ENCODE measurements at regions not wholly inside any gene's neighbourhood (a gene's known extent, or its start where the extent isn't known, plus 50 kb on each side); places are given as distances from the start of the nearest gene placed in this dataset.
"Not testable (repeated sequence)": the region's sequence is repeated elsewhere in the genome, so short reads cannot be mapped to it uniquely, and the experiment has no call there.

GRCh38 chr1:184836934-184837895 lies 82.6 kb upstream of the EDEM3 start:
- WGBS, 5 donors: 38 to 45% (median 43%) methylated on average over 6 of the region's 6 CpGs
- Histone ChIP-seq H3K4me3 (no peak overlapping the region), H3K27me3 (no peaks in the 10 kb centered on the region), H3K36me3 (no peaks in the 10 kb centered on the region), H3K9me3 (no peaks in the 10 kb centered on the region), H3K4me1 (peaks cover 25 to 40% (median 32%) of the 10 kb centered on the region in 4 donors), H3K27ac (peak overlapping the region; percentile 71 to 83 (median 73))
- intact Hi-C loops (cut with DNase I; ENCODE audit: low total_unique reads): no loop called here
- TF ChIP-seq POLR2AphosphoS5 (IDR thresholded peaks at IDR 0.05): no peak
- TF ChIP-seq EP300 (IDR thresholded peaks at IDR 0.05): no peak
- TF ChIP-seq POLR2A (IDR thresholded peaks at IDR 0.05): no peak
- no peak for TF ChIP-seq CTCF (IDR thresholded peaks at IDR 0.05)
- DNase-seq: peak; percentile 32 to 71

GRCh38 chr1:184836141-184836540 lies 81.5 kb upstream of the EDEM3 start:
- H3K27ac ChIP-seq: peak overlapping the region in 4 of 5 donors; percentile 22 to 83 (median 72)
- intact Hi-C loops (cut with DNase I; ENCODE audit: low total_unique reads): no loop called here
- WGBS, 5 donors: 69 to 83% (median 81%) methylated on average over 1 of the region's 1 CpG

GRCh38 chr1:184833994-184834393 lies 79.3 kb upstream of the EDEM3 start:
- H3K27me3 ChIP-seq; H3K4me3 ChIP-seq; H3K9me3 ChIP-seq; DNase-seq; intact Hi-C loops (cut with DNase I; ENCODE audit: low total_unique reads); H3K27ac ChIP-seq: not testable (repeated sequence)
- H3K4me1 ChIP-seq: peaks cover 21 to 33% (median 28%) of the 10 kb centered on the region in 4 donors
- peaks cover 7 to 22% (median 15%) of the 10 kb centered on the region in 4 donors for H3K36me3 ChIP-seq

More at GRCh38 chr1:184836141-184836540, 81.5 kb upstream of the EDEM3 start:
- H3K4me1 ChIP-seq: peaks cover 25 to 40% (median 32%) of the 10 kb centered on the region in 4 donors
- no peak for DNase-seq
- H3K27me3 ChIP-seq: no peaks in the 10 kb centered on the region
- TF ChIP-seq CTCF (IDR thresholded peaks at IDR 0.05) (no peak), EP300 (IDR thresholded peaks at IDR 0.05) (no peak), POLR2A (IDR thresholded peaks at IDR 0.05) (no peak), POLR2AphosphoS5 (IDR thresholded peaks at IDR 0.05) (no peak)
- no peak overlapping the region for H3K4me3 ChIP-seq
- peaks cover 0 to 8% (median 7%) of the 10 kb centered on the region in 4 donors for H3K36me3 ChIP-seq
- no peaks in the 10 kb centered on the region for H3K9me3 ChIP-seq

- H3K27me3 ChIP-seq: no peaks in the 10 kb centered on the region
- H3K36me3 ChIP-seq: peaks cover 7 to 22% (median 15%) of the 10 kb centered on the region in 4 donors
- intact Hi-C loops (cut with DNase I; ENCODE audit: low total_unique reads): no loop called here
- 89 to 95% (median 92%) methylated on average over 3 of the region's 3 CpGs for WGBS, 5 donors
- H3K9me3 ChIP-seq: no peaks in the 10 kb centered on the region
- no peak overlapping the region for H3K4me3 ChIP-seq
- TF ChIP-seq POLR2A (IDR thresholded peaks at IDR 0.05): no peak
- TF ChIP-seq EP300 (IDR thresholded peaks at IDR 0.05): no peak
- TF ChIP-seq CTCF (IDR thresholded peaks at IDR 0.05): no peak
- TF ChIP-seq POLR2AphosphoS5 (IDR thresholded peaks at IDR 0.05): no peak
- no peak for DNase-seq
- no peak overlapping the region for H3K27ac ChIP-seq
- peaks cover 7 to 30% (median 18%) of the 10 kb centered on the region in 4 donors for H3K4me1 ChIP-seq
Observed at GRCh38 chr1:184832517-184832916, 77.9 kb upstream of the EDEM3 start.

GRCh38 chr1:184829496-184829895 lies 74.8 kb upstream of the EDEM3 start:
- H3K9me3 ChIP-seq; intact Hi-C loops (cut with DNase I; ENCODE audit: low total_unique reads); DNase-seq; H3K4me3 ChIP-seq; H3K27me3 ChIP-seq: not testable (repeated sequence)
- Histone ChIP-seq H3K36me3 (peaks cover 7 to 22% (median 15%) of the 10 kb centered on the region in 4 donors), H3K27ac (peak overlapping the region in 1 of 5 donors; percentile 19), H3K4me1 (peaks cover 0 to 40% (median 19%) of the 10 kb centered on the region in 4 donors)
- 90 to 99% (median 97%) methylated on average over 6 of the region's 6 CpGs for WGBS, 5 donors

Data from stomach (tissue), 8 donors.